HepG2 (cell line): ENCODE measurements at regions not wholly inside any gene's neighbourhood (a gene's known extent, or its start where the extent isn't known, plus 50 kb on each side); places are given as distances from the start of the nearest gene placed in this dataset.
A peak's percentile ranks its signal among the peaks of the same experiment; 100 is the strongest.

Experiments used
- ELF3 ChIP-seq: IDR thresholded peaks from 2 replicates; pipeline ENCODE4 v1.6.1; 2016; ENCODE audit warnings: missing genetic modification reagents, missing compliant biosample characterization
- ETS1 ChIP-seq: sonication (generic); formaldehyde crosslinking; IDR thresholded peaks from 2 replicates; pipeline ENCODE4 v1.4.0; 2020; ENCODE audit warnings: missing genetic modification reagents
- KDM2A ChIP-seq: sonication (generic); formaldehyde crosslinking; IDR thresholded peaks from 2 replicates; pipeline ENCODE4 v1.4.0; 2020; ENCODE audit warnings: low read depth, missing genetic modification reagents, borderline replicate concordance
- MAFG ChIP-seq: sonication (generic); formaldehyde crosslinking; IDR thresholded peaks from 2 replicates; pipeline ENCODE4 v1.5.1; 2020; ENCODE audit warnings: mild to moderate bottlenecking, missing genetic modification reagents
- MXD4 ChIP-seq: IDR thresholded peaks from 2 replicates; pipeline ENCODE4 v1.6.1; 2016; ENCODE audit warnings: mild to moderate bottlenecking, missing biosample characterization, missing genetic modification reagents
- RXRB ChIP-seq: IDR thresholded peaks from 2 replicates; pipeline ENCODE4 v1.6.1; 2016; ENCODE audit warnings: borderline replicate concordance, missing genetic modification reagents, missing compliant biosample characterization
- WIZ ChIP-seq: sonication (generic); formaldehyde crosslinking; IDR thresholded peaks from 2 replicates; pipeline ENCODE4 v1.5.1; 2020; ENCODE audit warnings: mild to moderate bottlenecking, missing genetic modification reagents
- ZBTB43 ChIP-seq: sonication (generic); formaldehyde crosslinking; conservative IDR thresholded peaks from 2 replicates; pipeline ENCODE4 v1.4.0; 2020; ENCODE audit warnings: missing genetic modification reagents
- ZNF296 ChIP-seq: sonication (generic); formaldehyde crosslinking; conservative IDR thresholded peaks from 2 replicates; pipeline ENCODE4 v1.5.0; 2020; ENCODE audit warnings: mild to moderate bottlenecking, missing genetic modification reagents
- ZNF343 ChIP-seq: sonication (generic); formaldehyde crosslinking; IDR thresholded peaks from 2 replicates; pipeline ENCODE4 v1.4.0; 2020; ENCODE audit warnings: mild to moderate bottlenecking, missing genetic modification reagents
- ZNF432 ChIP-seq: sonication (generic); formaldehyde crosslinking; IDR thresholded peaks from 2 replicates; pipeline ENCODE4 v1.5.0; 2020; ENCODE audit warnings: missing genetic modification reagents, mild to moderate bottlenecking, borderline replicate concordance
- ZNF512B ChIP-seq: sonication (generic); formaldehyde crosslinking; IDR thresholded peaks from 2 replicates; pipeline ENCODE4 v1.5.1; 2020; ENCODE audit warnings: missing genetic modification reagents, mild to moderate bottlenecking, borderline replicate concordance
- ZNF720 ChIP-seq: sonication (generic); formaldehyde crosslinking; IDR thresholded peaks from 2 replicates; pipeline ENCODE4 v1.4.0; 2020; ENCODE audit warnings: missing genetic modification reagents
- ZUFSP ChIP-seq: sonication (generic); formaldehyde crosslinking; IDR thresholded peaks from 2 replicates; pipeline ENCODE4 v1.9.0; 2021; ENCODE audit warnings: missing genetic modification reagents, mild to moderate bottlenecking, borderline replicate concordance
- TF ChIP-seq, protein P1 (sequence below): IDR thresholded peaks from 2 replicates; pipeline ENCODE4 v1.6.1; 2016; ENCODE audit warnings: missing compliant biosample characterization, missing genetic modification reagents, borderline replicate concordance
- TF ChIP-seq, protein P2 (sequence below): sonication (generic); formaldehyde crosslinking; IDR thresholded peaks from 2 replicates; pipeline ENCODE4 v1.4.0; 2020; ENCODE audit warnings: missing genetic modification reagents
- TF ChIP-seq, protein P3 (sequence below): fragments of 450-650 bp; IDR thresholded peaks from 2 replicates; pipeline ENCODE4 v1.6.1; 2017; ENCODE audit warnings: mild to moderate bottlenecking

DNA sequence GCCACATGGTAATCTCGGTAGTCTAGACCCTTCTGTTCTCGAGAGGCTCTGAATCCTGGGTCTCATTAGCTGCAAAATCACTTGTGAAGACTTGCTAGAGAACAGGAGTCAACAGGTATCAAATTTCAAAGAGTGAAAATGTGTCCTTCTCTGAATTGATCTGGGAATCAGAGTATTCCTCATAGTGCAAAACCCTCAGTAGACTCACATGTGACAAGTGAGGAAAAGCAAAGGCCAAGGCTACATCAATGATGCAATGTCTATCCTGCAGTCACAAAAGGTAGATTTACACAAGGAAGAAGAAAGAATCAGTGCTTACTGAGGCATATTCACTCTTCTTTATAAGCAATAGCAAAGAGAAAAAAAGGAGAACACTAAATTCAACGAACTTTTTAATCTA, 1220.0 kb upstream of the GJE1 start (continued):
- TF ChIP-seq ZNF296 (CRISPR knock-in tag) (no peak), WIZ (CRISPR knock-in tag) (no peak), MXD4 (CRISPR knock-in tag) (no peak), ETS1 (CRISPR knock-in tag) (no peak), ELF3 (CRISPR knock-in tag) (0 out of 2 replicates have a peak, but pooled peaks have one; percentile 47), ZNF720 (CRISPR knock-in tag) (no peak), ZUFSP (CRISPR knock-in tag) (no peak), ZNF512B (CRISPR knock-in tag) (no peak), RXRB (no peak), MAFG (CRISPR knock-in tag) (no peak), ZBTB43 (CRISPR knock-in tag) (no peak), ZNF432 (CRISPR knock-in tag) (no peak), ZNF343 (no peak), KDM2A (no peak)
- TF ChIP-seq, protein P1, sequence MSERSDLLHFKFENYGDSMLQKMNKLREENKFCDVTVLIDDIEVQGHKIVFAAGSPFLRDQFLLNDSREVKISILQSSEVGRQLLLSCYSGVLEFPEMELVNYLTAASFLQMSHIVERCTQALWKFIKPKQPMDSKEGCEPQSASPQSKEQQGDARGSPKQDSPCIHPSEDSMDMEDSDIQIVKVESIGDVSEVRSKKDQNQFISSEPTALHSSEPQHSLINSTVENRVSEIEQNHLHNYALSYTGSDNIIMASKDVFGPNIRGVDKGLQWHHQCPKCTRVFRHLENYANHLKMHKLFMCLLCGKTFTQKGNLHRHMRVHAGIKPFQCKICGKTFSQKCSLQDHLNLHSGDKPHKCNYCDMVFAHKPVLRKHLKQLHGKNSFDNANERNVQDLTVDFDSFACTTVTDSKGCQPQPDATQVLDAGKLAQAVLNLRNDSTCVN (CRISPR knock-in tag): no peak
- TF ChIP-seq, protein P2, sequence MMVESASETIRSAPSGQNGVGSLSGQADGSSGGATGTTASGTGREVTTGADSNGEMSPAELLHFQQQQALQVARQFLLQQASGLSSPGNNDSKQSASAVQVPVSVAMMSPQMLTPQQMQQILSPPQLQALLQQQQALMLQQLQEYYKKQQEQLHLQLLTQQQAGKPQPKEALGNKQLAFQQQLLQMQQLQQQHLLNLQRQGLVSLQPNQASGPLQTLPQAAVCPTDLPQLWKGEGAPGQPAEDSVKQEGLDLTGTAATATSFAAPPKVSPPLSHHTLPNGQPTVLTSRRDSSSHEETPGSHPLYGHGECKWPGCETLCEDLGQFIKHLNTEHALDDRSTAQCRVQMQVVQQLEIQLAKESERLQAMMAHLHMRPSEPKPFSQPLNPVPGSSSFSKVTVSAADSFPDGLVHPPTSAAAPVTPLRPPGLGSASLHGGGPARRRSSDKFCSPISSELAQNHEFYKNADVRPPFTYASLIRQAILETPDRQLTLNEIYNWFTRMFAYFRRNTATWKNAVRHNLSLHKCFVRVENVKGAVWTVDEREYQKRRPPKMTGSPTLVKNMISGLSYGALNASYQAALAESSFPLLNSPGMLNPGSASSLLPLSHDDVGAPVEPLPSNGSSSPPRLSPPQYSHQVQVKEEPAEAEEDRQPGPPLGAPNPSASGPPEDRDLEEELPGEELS (CRISPR knock-in tag): no peak
- TF ChIP-seq, protein P3, sequence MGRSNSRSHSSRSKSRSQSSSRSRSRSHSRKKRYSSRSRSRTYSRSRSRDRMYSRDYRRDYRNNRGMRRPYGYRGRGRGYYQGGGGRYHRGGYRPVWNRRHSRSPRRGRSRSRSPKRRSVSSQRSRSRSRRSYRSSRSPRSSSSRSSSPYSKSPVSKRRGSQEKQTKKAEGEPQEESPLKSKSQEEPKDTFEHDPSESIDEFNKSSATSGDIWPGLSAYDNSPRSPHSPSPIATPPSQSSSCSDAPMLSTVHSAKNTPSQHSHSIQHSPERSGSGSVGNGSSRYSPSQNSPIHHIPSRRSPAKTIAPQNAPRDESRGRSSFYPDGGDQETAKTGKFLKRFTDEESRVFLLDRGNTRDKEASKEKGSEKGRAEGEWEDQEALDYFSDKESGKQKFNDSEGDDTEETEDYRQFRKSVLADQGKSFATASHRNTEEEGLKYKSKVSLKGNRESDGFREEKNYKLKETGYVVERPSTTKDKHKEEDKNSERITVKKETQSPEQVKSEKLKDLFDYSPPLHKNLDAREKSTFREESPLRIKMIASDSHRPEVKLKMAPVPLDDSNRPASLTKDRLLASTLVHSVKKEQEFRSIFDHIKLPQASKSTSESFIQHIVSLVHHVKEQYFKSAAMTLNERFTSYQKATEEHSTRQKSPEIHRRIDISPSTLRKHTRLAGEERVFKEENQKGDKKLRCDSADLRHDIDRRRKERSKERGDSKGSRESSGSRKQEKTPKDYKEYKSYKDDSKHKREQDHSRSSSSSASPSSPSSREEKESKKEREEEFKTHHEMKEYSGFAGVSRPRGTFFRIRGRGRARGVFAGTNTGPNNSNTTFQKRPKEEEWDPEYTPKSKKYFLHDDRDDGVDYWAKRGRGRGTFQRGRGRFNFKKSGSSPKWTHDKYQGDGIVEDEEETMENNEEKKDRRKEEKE: no peak
